A172 (cell line): ENCODE measurements at regions not wholly inside any gene's neighbourhood (a gene's known extent, or its start where the extent isn't known, plus 50 kb on each side); places are given as distances from the start of the nearest gene placed in this dataset.

Experiments
- DNase-seq: peaks from one replicate; pipeline ENCODE4 v3.0.0-alpha.2; 2015; ENCODE audit warnings: low spot score

DNA sequence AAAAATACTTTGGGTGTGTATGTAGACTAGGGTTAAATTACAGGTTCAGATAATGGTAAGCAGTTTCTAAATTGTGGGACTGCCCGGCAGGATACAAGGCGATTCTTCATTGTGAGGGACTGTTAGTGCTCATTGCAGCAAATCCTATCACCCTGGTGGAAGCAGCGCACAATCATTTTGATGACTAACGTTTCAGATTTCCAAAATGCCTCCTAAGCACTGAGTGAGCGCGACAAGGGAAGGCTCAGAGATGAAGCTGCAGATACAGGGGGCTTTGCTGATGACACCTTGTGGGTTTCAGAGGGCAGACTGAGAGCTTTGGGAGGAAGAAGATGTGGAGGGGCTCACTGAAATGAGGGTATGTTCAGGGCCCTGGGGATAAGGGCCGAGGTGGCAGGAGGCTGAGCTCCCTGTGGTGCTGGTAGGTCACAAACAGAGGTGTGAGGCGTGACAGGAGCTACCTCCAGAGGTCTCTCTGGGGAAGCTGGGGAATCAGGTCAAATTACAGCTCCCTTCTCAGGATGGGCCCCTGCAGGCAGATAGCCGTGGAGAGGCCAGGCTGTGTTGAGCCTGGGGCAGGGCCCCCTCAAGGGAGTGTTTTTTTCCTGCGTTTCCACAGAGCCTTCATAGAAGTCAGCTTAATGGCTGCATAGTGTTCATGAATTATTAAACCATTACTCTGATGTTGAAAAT lies 84.5 kb upstream of the FYN start:
- no peak for DNase-seq

DNA sequence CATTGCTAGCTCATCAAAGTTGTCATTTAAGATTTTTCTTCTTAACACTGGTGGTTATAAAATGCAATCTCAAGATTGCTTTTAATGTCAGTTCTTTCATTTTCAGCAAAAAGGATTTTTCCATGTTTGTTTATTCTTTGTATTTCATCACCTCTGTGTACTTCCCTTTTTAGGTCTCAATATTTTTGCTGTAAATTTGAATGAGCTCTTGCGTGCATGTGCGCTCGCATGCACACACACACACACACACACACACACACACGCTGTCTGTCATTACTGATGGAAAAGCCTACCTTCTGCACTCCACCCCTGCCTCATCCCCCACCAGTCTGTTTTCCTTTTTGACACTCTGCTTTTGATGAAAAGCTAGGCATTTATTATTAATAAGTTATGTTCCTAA lies 85.3 kb upstream of the FYN start:
- no peak for DNase-seq

DNA sequence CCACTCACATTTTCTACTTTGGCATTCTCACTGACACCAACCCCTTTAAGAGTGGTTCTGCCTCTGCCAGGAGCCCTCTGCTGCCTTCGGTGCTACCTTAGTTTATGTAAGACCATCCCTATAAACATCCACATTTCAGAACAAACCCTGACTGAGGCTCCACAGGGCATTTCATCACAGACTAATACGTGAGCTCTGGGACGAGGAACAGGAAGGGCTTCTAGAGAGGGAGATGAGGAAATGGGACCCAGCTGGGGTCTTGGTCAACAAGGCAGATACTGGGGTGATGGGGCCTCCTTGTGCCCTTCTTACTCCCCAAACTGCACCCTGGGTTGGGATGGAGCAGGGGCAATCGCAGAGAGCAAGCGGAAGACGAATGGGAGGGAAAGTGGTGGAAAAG lies 86.5 kb upstream of the FYN start:
- DNase-seq: no peak

DNA sequence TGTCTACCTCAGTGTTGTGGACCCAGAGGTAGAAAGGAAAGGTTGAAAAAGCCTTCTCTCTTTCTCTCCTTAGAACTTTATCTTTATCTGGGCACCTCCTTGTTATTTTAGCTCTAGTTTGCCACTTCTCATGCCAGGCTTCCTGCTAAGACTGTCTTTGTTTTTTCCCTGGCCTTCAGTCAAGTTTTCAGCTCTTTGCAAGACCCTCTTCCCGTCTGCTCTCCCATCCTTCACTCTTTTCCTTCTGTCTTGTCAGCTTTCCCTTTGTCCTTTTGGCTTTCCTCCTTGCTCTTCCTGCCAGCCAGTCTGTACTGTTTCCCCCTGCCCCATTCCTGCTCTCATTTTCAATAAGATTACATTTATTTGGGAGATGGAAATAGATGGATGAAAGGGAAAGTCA lies 86.8 kb upstream of the CCN6 start:
- DNase-seq: no peak

DNA sequence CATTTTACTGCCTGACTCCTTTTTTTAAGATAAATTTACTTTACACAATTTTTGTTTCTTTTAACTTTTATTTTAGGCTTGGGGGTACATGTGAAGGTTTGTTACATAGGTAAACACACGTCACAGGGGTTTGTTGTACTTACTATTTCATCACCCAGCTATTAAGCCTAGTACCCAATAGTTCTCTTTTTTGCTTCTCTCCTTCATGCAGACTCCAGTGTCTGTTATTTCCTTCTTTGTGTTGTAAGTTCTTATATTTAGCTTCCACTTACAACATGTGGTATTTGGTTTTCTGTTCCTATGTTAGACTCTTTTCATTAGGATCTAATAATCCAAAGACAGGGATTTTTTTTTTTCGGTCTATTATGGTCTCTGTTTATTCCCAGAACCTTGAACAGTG lies 83.5 kb upstream of the CCN6 start:
- no peak for DNase-seq

DNA sequence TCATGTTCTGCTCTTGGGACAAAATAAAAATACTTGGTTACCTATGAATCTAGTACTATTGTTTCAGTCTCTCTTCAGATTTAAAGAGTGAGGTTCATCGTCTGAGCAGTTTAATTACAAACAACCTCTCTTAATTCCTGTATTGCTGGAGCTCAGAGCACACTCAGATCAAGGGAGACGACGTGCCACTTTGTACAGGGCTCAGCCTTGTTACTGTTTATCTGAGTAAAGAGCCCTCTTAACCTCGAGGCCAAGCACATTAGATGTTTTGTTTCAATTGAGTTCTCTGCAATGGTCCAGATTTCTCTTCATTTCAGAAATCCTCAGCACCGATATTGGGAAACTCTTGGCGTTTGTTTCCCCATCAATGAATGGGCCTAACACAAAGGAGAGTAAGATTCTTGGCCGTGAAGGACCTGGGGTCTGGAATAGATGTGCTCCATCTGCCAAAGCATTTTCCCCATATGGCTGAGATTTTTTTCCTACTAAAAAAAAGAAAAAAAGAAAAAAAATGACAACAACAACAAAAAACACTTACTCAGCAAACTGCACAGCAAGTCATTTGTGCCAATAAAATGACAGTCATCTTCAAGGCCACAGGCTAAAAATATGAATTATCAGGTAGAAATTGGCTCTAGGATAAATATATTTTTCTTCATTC lies 82.6 kb upstream of the CCN6 start:
- DNase-seq: no peak

DNA sequence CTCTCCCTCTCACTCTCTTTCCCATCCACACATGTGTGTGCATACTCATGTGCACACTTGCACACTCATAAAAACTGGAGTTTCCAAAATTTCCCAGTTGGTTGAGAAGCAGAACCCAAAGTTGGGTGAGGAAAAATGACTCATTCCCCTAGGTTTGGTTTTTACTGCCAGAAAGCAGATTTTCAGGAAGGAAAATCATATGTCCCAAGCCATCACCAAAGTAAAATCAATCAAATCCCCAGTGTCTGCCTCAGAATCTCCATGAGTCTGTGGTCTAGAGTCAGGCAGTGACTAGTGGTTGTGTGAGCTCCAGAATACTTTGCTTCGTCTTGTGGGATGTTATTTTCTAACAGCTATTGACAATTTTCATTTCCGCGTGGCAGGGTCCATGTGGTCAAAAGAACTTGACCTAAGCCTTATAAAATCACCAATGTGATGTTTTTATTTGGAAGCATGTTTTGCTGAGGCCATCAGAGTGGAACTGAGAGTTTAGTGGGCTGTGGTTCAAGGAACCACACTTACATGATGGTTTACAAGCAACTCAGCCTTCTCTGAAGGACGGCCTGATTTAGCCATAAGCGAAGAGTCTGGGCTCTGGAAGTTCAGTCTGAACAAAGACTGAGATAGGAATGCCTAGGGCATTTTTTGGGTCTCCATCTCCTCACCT lies 81.9 kb upstream of the CCN6 start:
- DNase-seq: no peak

DNA sequence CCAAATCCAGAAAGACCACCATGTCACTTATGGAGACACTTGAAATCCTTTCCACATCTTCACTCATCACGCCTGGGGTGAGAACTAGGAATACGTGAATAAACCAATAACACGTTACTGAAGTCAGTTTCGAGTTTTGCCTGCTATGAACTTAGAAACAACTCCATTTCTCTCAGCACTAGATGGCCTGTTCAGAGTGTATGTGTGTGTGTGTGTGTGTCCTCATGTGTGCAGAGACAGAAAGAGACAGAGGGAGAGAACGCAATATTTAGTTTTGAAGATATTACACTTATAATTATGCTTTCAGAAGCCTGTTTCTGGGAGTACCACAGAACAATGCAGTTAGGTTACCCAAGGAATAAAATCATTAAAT lies 81.2 kb upstream of the CCN6 start:
- no peak for DNase-seq

DNA sequence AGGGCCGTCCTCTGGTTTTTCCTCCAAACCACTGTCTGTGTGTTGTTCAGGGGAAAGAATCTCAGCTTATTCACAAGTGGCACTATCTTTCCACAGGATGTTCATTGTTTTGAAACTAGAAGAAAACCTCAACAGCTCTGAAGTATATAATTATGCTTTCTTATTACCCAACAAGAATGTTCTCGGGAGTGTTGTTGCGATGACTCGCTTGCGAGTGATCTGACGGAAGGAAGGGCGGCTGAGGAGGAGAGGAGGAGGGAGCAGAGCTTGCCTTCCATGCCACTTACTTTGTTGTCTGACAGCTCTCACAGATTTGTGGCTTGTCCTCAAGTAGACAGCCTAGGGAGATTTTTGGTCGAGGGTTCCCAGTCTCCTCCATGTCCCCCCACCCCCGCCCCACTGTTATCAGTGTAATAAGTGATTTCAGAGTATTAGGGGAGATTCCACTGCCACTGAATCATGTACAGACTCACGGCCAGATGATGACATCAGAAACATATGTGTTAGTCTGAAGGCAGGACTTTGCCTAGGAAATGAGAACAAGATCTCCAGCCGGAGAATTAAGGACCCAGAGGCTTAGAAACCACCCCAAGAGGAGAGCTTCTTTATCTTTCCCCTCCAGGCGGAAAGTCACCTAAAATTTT lies 80.7 kb upstream of the CCN6 start:
- DNase-seq: peak; percentile 82

DNA sequence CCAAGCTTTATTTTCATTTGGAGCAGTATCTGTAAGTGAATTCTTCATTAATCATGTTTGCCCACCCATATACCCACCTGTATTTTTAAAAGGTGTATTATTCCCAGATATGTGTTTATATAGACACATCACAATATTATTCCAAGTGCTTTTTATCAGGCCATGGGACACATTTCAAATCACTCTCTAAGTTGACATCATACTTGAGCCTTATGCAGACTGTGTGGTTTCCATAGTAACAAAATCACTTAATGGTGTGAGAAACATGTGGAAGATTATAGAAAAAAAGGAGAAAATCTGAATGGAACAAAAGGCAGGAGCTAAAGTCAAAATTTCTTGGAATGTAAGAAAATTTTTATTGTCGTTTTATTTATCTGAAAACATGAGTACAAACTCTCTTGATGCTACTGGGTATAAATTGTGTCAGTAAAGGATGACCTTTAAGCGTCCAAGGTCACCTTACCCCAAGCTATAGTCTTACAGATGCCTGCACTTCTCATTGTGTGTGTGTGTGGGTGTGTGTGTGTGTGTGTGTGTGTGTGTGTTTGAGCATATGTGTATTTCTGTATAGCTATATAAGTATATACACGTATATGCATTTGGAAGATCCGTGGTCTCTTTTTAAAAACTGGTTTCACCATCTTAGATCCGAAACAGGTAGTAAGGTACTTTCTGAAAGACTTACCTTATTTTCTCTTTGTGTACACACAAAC lies 79.8 kb upstream of the CCN6 start:
- DNase-seq: no peak

DNA sequence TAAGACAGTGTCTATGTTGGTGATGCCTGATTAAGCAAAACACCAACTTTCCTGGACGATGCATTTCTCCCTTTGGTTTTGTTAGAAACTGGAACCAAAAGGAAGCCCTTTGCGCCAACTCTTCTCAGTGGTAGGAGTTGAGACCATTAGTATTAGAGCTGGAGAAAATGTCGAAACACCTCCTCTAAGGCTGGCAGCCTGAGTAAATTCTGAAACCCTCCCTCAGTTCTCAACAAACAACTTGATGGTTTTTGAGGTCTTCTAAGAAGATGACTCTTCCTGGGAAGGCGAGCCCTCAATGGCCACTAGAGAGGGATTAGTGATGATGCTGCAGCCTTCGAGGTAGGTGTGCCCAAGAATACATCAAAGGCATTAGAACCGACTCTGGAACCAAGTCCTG lies 78.4 kb upstream of the CCN6 start:
- no peak for DNase-seq

DNA sequence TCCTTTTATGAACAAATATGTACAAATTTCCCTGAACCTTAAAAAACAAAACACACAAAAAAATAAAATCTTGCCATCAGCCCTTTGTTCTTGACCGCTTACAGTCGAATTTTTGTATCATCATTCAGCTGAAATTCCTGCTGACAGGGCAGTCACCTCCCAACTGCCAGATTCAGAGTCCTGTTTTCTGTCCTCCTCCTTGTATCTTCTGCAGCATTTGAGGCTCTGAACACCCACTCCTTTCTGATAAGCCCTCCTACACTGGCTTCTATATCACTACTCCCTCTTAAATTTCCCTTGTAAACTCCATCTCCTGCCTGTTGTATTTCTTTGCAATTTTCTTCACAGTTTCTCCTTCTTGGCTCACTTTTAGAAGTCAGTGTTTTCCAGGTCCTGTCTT lies 77.8 kb upstream of the CCN6 start:
- no peak for DNase-seq

DNA sequence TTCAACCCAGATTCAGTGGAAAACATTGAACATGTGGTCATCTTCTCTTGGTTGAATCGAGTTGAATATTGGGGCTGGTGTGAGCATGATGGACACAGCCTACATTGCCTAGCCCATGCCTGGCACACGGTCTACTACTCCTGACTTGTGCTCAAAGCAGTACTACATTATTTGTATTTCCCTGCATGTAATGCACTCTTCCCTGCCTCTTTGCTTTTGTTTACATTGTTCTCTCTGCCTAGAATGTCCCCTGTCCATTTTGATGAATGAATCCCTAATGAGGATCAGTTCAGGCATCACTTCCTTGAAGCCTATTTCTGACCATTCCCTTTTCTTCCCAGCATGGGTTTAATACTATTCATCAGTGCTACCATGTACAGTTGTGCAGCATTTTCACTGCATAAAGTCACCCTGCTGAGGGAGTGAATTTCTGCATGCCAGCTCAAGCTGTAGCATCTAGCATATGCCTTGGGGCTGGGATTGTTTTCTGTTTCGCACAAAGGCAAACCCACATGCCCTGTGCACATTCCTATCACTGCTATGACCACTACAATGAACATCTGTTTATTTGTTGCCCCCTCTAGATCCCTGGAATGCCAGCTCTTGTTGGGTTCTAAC lies 75.3 kb upstream of the CCN6 start:
- DNase-seq: no peak

DNA sequence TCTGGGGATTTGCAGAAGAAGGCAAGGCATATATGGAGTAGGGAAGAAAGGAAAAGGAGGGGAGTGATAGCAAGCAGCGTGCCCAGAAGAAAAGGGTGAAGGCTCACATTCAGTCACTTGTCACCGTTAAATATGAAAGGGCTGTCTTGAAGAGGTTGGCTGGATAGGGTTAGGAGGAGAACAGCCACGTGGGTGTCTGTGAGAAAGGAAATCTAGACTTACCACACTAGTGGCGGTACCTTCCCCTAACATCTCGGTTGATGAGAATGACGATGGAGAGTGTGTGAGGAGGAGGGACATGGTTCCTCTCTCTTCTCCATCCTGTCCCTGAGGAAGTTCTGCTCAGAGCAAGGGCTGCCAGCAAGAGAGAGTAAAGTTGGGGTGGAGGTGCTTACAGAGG lies 74.3 kb upstream of the CCN6 start:
- no peak for DNase-seq

DNA sequence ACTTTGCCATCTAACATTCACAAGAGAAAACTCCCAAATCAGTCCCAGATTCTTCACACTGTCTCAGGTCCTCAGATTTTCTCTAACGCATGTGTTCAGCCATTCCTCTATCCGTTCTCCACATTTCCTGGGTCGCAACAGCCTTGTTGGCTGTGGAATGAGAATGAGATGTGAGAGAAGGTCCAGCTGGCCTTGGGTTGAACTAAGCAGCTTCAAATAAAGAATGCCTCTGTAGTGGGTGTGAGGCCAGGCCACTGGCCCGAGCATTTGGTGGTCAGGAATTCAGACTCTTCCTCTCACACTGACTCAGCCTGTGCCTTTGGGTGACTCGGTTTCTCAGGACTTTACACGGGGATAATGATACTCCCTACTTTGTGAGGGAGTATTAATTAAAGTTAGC lies 73.8 kb upstream of the CCN6 start:
- DNase-seq: no peak

DNA sequence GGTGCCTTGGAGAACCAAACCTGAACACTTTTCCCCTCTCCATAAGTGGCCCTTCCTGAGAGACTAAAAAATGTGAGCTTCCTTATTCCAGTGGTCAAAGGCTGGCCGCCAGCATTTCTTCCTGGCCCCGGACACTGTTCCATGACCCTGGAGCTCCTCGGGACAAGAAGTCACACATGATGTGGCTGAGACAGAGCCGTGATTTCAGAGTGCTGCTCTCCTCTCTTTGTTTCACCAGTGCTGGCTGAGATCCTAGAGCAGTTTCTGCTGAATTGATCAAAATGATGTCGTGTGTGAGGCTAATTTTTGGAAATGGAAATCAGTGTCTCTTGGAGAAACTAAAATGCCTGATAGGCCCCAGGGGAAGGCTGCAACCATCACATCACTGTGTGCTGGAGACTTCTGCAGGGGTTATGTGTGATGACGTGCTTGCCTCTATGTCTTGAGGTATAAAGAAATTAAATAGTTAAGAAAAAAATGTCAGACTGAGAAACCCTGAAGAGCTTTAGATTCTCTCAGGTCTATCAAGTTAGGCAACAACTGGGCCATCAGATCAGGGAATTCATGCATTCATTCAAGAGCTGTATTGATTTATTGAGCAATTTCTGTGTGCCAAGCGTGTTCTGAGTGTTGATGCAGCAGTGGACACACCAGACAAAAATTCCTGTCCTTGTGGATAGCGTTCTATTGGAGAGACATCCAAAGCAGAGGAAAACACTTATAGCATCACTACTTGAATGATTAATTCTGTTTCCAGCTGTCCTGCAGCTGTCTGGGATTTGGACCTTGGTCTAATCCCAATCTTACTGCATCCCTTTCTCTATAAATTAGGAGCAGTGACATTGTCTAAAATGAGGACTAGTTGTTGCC lies 72.7 kb upstream of the CCN6 start:
- DNase-seq: no peak

DNA sequence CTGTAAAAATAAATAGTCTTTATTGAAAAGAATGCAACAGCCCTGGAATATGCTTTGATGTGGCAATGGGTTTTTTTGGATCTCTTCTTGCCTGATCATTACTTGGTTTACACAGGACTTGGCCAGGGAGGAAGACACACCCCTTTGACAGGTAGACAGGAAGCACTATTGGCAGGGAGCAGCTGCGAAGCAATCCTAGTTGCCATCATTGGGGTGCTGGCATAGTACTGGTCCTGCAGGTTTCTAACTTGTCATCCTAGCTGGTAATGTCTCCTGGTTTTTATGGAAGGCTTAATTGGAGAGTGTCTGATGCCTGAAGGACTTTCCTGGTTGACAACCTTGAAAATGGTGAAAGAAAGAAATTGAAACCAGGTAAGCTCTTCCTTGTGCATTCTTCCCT lies 71.2 kb upstream of the CCN6 start:
- no peak for DNase-seq

DNA sequence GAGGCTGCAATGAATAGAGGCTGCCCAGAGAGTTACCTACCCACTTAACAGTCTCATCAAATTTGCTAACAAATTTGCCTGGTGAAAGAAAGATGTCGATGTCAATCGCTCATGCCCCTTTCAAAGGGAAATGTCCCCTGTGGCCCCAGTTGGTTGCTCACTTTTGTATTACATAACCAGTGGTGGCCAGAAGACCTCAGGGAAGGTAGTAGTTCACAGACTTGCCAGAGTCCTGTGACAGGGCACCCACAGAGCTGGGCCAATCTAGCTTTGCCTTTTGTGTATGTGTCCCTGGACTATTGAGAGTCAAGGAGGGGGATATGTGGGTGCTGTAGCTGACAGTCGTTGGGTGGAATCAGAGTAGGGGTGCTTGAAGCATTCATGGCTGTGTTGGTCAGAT lies 70.7 kb upstream of the CCN6 start:
- DNase-seq: no peak

DNA sequence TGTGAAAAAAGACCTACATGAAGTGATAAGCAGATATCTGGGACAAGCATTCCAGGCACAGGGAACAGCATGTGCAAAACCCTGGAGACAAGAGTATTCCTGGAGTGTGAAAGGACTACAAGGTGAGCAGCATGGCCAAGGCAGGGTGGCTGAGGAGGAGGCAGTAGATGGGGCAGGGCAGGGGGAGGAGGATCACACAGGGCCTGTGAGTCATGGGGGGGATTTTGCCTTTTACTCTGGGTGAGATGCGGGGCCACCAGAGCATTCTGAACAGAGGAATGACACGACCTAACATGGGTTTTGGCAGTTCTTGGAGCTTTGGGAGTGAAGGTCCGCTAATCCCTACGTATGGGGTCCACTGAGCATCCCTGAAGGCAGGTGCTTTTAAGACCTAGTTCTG lies 69.8 kb upstream of the CCN6 start:
- DNase-seq: no peak

DNA sequence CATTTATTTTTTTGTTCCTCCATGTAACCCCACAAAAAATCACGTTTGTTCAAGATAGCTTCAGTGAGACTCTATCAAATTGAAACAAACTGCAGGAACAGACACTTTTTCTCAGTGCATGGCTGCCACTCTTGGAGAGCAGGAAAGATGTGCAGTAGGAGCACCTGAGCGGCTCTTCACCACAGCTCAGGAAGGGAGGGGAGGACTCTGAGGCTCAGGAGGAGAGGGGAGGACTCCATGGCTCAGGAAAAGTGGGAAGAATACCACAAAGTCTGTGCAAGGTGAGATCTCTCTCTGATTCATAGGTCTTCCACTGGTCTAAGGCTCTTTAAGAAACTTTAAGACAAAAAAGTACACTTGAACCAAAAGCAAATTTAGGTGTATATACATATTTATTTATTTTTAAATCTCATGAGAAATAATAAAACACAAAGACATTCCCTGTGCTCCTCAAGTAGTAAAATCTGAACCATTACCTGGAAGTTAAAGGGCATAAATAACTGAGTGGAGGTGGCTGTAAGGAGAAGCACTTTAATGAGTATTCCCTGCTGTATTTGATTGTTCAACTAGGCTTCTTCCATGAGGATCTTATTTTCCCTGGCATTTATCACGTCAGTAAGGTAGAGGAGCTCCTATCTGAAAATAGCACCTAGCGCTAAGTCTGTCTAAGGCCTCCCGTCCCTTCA lies 69.2 kb upstream of the CCN6 start:
- DNase-seq: no peak
